ENCODE measurements at regions not wholly inside any gene's neighbourhood (a gene's known extent, or its start where the extent isn't known, plus 50 kb on each side); places are given as distances from the start of the nearest gene placed in this dataset.

DNA sequence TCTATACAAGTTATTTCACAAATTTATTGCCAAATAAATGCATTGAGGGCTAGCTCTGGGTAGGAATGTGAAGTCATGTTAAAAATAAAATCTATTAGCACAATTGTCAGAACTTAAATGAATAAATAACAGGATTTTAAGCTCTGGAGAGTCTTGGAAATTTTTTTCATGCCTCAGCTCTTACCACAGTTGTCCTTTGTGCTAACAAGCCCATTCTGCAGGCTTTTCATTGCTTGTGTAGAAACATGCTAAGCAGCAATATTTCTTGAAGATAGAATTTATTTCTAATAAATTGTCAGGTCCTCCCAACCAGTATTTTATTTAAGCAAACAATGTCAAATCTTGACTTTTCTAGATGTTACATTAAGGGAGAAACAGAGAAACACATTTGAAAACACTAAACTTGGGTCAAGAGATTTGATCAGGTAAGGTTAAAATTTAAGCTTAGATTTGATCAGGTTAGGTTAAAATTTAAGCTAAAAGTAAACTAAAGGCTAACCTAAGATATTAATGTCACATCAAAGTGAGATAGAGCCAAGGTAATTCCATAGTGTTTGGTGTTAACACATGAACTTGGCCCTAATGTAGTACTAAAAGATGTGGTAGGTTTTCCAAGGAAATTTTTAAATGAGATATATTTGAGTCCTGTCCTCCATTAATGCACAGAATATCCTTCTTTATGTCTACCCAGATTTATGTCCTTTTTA is 179.1 kb upstream of the IL1RAPL1 start:
- Histone ChIP-seq H3K9me3 (ENCODE audit: control insufficient read depth, low read depth, low read length) (no peaks in the 10 kb centered on the region), H2AFZ (ENCODE audit: control insufficient read depth, low read length) (no peak overlapping the region), H3K79me2 (ENCODE audit: control insufficient read depth, insufficient read depth, low read length) (no peaks in the 10 kb centered on the region), H3K4me1 (ENCODE audit: control insufficient read depth, extremely low read depth, insufficient read depth, low read length) (no peaks in the 10 kb centered on the region), H3K4me3 (ENCODE audit: control insufficient read depth in 2 of 3, extremely low read depth in 1 of 3, insufficient read depth in 2 of 3, low read depth in 1 of 3, low read length in 3 of 3) (no peak overlapping the region), H3K4me2 (ENCODE audit: control insufficient read depth, extremely low read depth, insufficient read depth, low read depth, low read length) (no peak overlapping the region), H3K27ac (ENCODE audit: control insufficient read depth, insufficient read depth, low read length) (no peak overlapping the region), H4K20me1 (ENCODE audit: control insufficient read depth, extremely low read depth, insufficient read depth, low read length) (no peaks in the 10 kb centered on the region), H3K9ac (ENCODE audit: control insufficient read depth, extremely low read depth, insufficient read depth, low read length) (no peak overlapping the region), H3K27me3 (ENCODE audit: control insufficient read depth, extremely low read depth, insufficient read depth, low read length) (no peaks in the 10 kb centered on the region), H3K36me3 (ENCODE audit: control insufficient read depth in 2 of 2, extremely low read depth in 1 of 2, insufficient read depth in 2 of 2, low read length in 2 of 2) (no peaks in the 10 kb centered on the region), H3K9me1 (ENCODE audit: control insufficient read depth, extremely low read depth, insufficient read depth, low read length) (no peaks in the 10 kb centered on the region)
- TF ChIP-seq, protein P1, sequence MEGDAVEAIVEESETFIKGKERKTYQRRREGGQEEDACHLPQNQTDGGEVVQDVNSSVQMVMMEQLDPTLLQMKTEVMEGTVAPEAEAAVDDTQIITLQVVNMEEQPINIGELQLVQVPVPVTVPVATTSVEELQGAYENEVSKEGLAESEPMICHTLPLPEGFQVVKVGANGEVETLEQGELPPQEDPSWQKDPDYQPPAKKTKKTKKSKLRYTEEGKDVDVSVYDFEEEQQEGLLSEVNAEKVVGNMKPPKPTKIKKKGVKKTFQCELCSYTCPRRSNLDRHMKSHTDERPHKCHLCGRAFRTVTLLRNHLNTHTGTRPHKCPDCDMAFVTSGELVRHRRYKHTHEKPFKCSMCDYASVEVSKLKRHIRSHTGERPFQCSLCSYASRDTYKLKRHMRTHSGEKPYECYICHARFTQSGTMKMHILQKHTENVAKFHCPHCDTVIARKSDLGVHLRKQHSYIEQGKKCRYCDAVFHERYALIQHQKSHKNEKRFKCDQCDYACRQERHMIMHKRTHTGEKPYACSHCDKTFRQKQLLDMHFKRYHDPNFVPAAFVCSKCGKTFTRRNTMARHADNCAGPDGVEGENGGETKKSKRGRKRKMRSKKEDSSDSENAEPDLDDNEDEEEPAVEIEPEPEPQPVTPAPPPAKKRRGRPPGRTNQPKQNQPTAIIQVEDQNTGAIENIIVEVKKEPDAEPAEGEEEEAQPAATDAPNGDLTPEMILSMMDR (optimal IDR thresholded peaks at IDR 0.05 in 1 of 3, IDR thresholded peaks at IDR 0.05 in 1 of 3, conservative IDR thresholded peaks at IDR 0.05 in 1 of 3; ENCODE audit: extremely low read depth in 1 of 3, insufficient read depth in 2 of 3, low read length in 3 of 3), result no peak
- TF ChIP-seq EZH2 (IDR thresholded peaks at IDR 0.05; ENCODE audit: low read length), result no peak
- FAIRE-seq (no peak), DNase-seq (ENCODE audit: low read depth, low spot score) (no peak)
- dilution Hi-C loops (cut with MboI; ENCODE audit: extremely low pct_ligation_motif_present, low sequenced_read_pairs), result no loop called here

DNA sequence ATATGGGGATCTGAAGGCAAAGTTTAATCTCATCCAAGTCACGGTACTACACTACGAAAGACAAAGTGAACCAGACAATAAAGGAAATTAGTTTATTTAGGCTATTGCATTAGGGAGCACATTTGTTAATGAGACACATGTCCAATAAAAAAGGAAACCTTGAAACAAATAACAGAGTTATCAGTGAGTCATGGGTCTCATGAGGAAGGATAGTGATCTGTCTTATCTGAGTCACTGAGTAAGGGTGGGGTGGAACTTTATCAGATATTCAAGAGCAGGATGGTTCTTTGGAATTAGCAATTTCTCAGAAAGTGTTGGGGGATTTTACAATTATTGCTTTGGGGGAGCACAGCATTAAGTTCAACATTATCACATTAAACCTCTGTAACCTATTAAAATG is 188.9 kb upstream of the IL1RAPL1 start:
- Histone ChIP-seq H3K36me3 (ENCODE audit: control insufficient read depth in 2 of 2, extremely low read depth in 1 of 2, insufficient read depth in 2 of 2, low read length in 2 of 2) (no peaks in the 10 kb centered on the region), H3K9me1 (ENCODE audit: control insufficient read depth, extremely low read depth, insufficient read depth, low read length) (no peaks in the 10 kb centered on the region), H4K20me1 (ENCODE audit: control insufficient read depth, extremely low read depth, insufficient read depth, low read length) (no peaks in the 10 kb centered on the region), H3K27me3 (ENCODE audit: control insufficient read depth, extremely low read depth, insufficient read depth, low read length) (no peaks in the 10 kb centered on the region), H3K79me2 (ENCODE audit: control insufficient read depth, insufficient read depth, low read length) (no peaks in the 10 kb centered on the region), H3K27ac (ENCODE audit: control insufficient read depth, insufficient read depth, low read length) (peak overlapping the region; percentile 43), H3K4me2 (ENCODE audit: control insufficient read depth, extremely low read depth, insufficient read depth, low read depth, low read length) (no peak overlapping the region), H2AFZ (ENCODE audit: control insufficient read depth, low read length) (no peak overlapping the region), H3K4me3 (ENCODE audit: control insufficient read depth in 2 of 3, extremely low read depth in 1 of 3, insufficient read depth in 2 of 3, low read depth in 1 of 3, low read length in 3 of 3) (no peak overlapping the region), H3K4me1 (ENCODE audit: control insufficient read depth, extremely low read depth, insufficient read depth, low read length) (peaks cover 4% of the 10 kb centered on the region), H3K9me3 (ENCODE audit: control insufficient read depth, low read depth, low read length) (no peaks in the 10 kb centered on the region), H3K9ac (ENCODE audit: control insufficient read depth, extremely low read depth, insufficient read depth, low read length) (no peak overlapping the region)
- FAIRE-seq, result no peak
- no peak for DNase-seq (ENCODE audit: low read depth, low spot score)
- dilution Hi-C loops (cut with MboI; ENCODE audit: extremely low pct_ligation_motif_present, low sequenced_read_pairs), result no loop called here
- TF ChIP-seq, protein P1 (optimal IDR thresholded peaks at IDR 0.05 in 1 of 3, IDR thresholded peaks at IDR 0.05 in 1 of 3, conservative IDR thresholded peaks at IDR 0.05 in 1 of 3; ENCODE audit: extremely low read depth in 1 of 3, insufficient read depth in 2 of 3, low read length in 3 of 3), result no peak
- no peak for TF ChIP-seq EZH2 (IDR thresholded peaks at IDR 0.05; ENCODE audit: low read length)

Data from keratinocyte (primary cell).